HCT116 (cell line): ENCODE measurements at regions not wholly inside any gene's neighbourhood (a gene's known extent, or its start where the extent isn't known, plus 50 kb on each side); places are given as distances from the start of the nearest gene placed in this dataset.

Experiments used
- ATAC-seq: fragments of 200-7000 bp; cut with Tn5 transposase; 2 replicates; pipeline ENCODE4 v1.9.1; 2020; ENCODE audit warnings: mild to moderate bottlenecking, moderate library complexity
- BruUV-seq: library from RNA; stranded (reverse); fragments of 400-500 nt; replicated peaks from 2 replicates; lab custom pipeline; 2021; lab: Mats Ljungman, UMichigan
- CTCF ChIA-PET: fragments of 300-600 bp; sonication (Branson Sonifier 250); formaldehyde crosslinking; loops from one replicate; lab custom pipeline; 2021; ENCODE audit warnings: antibody characterized with exemption; lab: Charles Lee
- POLR2A ChIA-PET: fragments of 300-600, 350-600 bp; sonication (Branson Sonifier 250); formaldehyde crosslinking; loops from one replicate; lab custom pipeline; 2021; ENCODE audit warnings: antibody characterized with exemption; lab: Charles Lee
- RAD21 ChIA-PET, 2 experiments: fragments of 300-600 bp; sonication (Branson Sonifier 250); formaldehyde crosslinking; loops; one replicate each; lab custom pipeline; 2023; ENCODE audit warnings: low total read pairs in 2 of 2; ENCODE audit not compliant: uncharacterized antibody in 2 of 2, unreplicated experiment in 2 of 2, low non-redundant PET in 1 of 2; lab: Charles Lee
- DNase-seq: peaks from one replicate; pipeline ENCODE4 v3.0.0-alpha.2; 2010; ENCODE audit warnings: low read depth, low spot score
- H2AFZ ChIP-seq: fragments of 200-600 bp; shearing (Covaris generic), sonication (generic); 2 replicates; pipeline ENCODE4 v1.6.1; 2017; ENCODE audit warnings: low read depth, mixed run types, mixed read lengths, antibody characterized with exemption, low read length; ENCODE audit not compliant: poor library complexity, severe bottlenecking
- H3K27ac ChIP-seq: 2 replicates; pipeline ENCODE4 v1.5.1; 2012; ENCODE audit warnings: low read depth, low read length
- H3K27me3 ChIP-seq: fragments of 200-600 bp; sonication (generic); 2 replicates; pipeline ENCODE4 v1.6.1; 2016; ENCODE audit warnings: mixed run types, low read length, mixed read lengths; ENCODE audit not compliant: insufficient read depth
- H3K36me3 ChIP-seq, 2 experiments: fragments of 200-500 bp in 1 of 2; fragments of 200-600 bp in 1 of 2; sonication (Bioruptor generic) in 1 of 2; sonication (generic) in 1 of 2; 2 replicates each; pipeline versions ENCODE4 v1.5.1 to v1.6.1; 2014 to 2016; ENCODE audit warnings: low read length in 2 of 2, inconsistent platforms in 1 of 2, mixed read lengths in 1 of 2, mixed run types in 1 of 2; ENCODE audit not compliant: insufficient read depth in 2 of 2, control insufficient read depth in 1 of 2
- H3K4me1 ChIP-seq, 2 experiments: fragments of 200-600 bp in 1 of 2; sonication (generic) in 1 of 2; 2 replicates each; pipeline versions ENCODE4 v1.5.1 to v1.6.1; 2012 to 2017; ENCODE audit warnings: low read length in 2 of 2, inconsistent platforms in 1 of 2, mild to moderate bottlenecking in 1 of 2, mixed read lengths in 1 of 2, mixed run types in 1 of 2, moderate library complexity in 1 of 2; ENCODE audit not compliant: insufficient read depth in 2 of 2, control insufficient read depth in 1 of 2
- H3K4me2 ChIP-seq: fragments of 200-600 bp; sonication (generic); 2 replicates; pipeline ENCODE4 v1.6.1; 2017; ENCODE audit warnings: mixed run types, low read length, mixed read lengths
- H3K4me3 ChIP-seq, 2 experiments: fragments of 200-600 bp in 1 of 2; sonication (generic) in 1 of 2; replicated peaks in 1 of 2; 2 replicates each; pipeline ENCODE4 v1.5.1; 2011 to 2016; ENCODE audit warnings: low read length in 2 of 2, control low read depth in 1 of 2, low read depth in 1 of 2, mild to moderate bottlenecking in 1 of 2, mixed read lengths in 1 of 2, mixed run types in 1 of 2
- H3K79me2 ChIP-seq: fragments of 200-600 bp; sonication (generic); 2 replicates; pipeline ENCODE4 v1.6.1; 2017; ENCODE audit warnings: mild to moderate bottlenecking, mixed run types, low read length, moderate library complexity, mixed read lengths; ENCODE audit not compliant: insufficient read depth
- H3K9ac ChIP-seq: fragments of 200-600 bp; sonication (generic); 2 replicates; pipeline ENCODE4 v1.6.1; 2016; ENCODE audit warnings: low read length, mixed read lengths
- H3K9me2 ChIP-seq: fragments of 200-600 bp; sonication (generic), shearing (Covaris generic); 2 replicates; pipeline ENCODE4 v1.6.1; 2017; ENCODE audit warnings: mixed run types, mild to moderate bottlenecking, moderate library complexity; ENCODE audit not compliant: insufficient read depth
- H3K9me3 ChIP-seq, 2 experiments: fragments of 200-500 bp in 1 of 2; fragments of 200-600 bp in 1 of 2; sonication (Bioruptor generic) in 1 of 2; sonication (generic) in 1 of 2; 2 replicates each; pipeline ENCODE4 v1.6.1; 2014 to 2017; ENCODE audit warnings: low read length in 2 of 2, mixed read lengths in 2 of 2, inconsistent platforms in 1 of 2, low read depth in 1 of 2, mild to moderate bottlenecking in 1 of 2, mixed run types in 1 of 2, moderate library complexity in 1 of 2; ENCODE audit not compliant: control insufficient read depth in 1 of 2, insufficient read depth in 1 of 2
- H4K20me1 ChIP-seq: fragments of 200-600 bp; sonication (generic), shearing (Covaris generic); 2 replicates; pipeline ENCODE4 v1.6.1; 2017; ENCODE audit warnings: mixed run types, mild to moderate bottlenecking, moderate library complexity; ENCODE audit not compliant: insufficient read depth
- CBX3 ChIP-seq: IDR thresholded peaks from 2 replicates; pipeline ENCODE4 v1.6.1; 2012; ENCODE audit warnings: low read depth
- FOSL1 ChIP-seq: IDR thresholded peaks from 2 replicates; pipeline ENCODE4 v1.6.1; 2012; ENCODE audit warnings: low read depth
- POLR2AphosphoS5 ChIP-seq: IDR thresholded peaks from 2 replicates; pipeline ENCODE4 v1.6.1; 2011; ENCODE audit warnings: mild to moderate bottlenecking, low read depth, low read length, moderate library complexity
- SIN3A ChIP-seq: IDR thresholded peaks from 2 replicates; pipeline ENCODE4 v1.6.1; 2012; ENCODE audit warnings: low read depth
- SRF ChIP-seq: IDR thresholded peaks from 2 replicates; pipeline ENCODE4 v1.6.1; 2012; ENCODE audit warnings: low read depth
- ZFX ChIP-seq: fragments of 450-650 bp; IDR thresholded peaks from 2 replicates; pipeline ENCODE4 v1.6.1; 2017
- intact Hi-C: fragments of 100-400 bp; cut with micrococcal nuclease; formaldehyde crosslinking; loops from 2 replicates; pipeline ENCODE4 v1.10.0; 2022
- TF ChIP-seq, protein P1 (sequence below): IDR thresholded peaks from 2 replicates; pipeline ENCODE4 v1.6.1; 2012
- TF ChIP-seq, protein P2 (sequence below), 3 experiments: fragments of 200-600 bp in 1 of 3; sonication (generic) in 1 of 3; IDR thresholded peaks in 2 of 3; conservative IDR thresholded peaks in 1 of 3; 2 replicates each; pipeline ENCODE4 v1.5.1; 2012 to 2017; ENCODE audit warnings: low read depth in 2 of 3, low read length in 2 of 3, antibody characterized with exemption in 1 of 3, borderline replicate concordance in 1 of 3, control low read depth in 1 of 3, mild to moderate bottlenecking in 1 of 3, mixed read lengths in 1 of 3, mixed run types in 1 of 3, moderate library complexity in 1 of 3; ENCODE audit not compliant: insufficient read depth in 1 of 3

DNA sequence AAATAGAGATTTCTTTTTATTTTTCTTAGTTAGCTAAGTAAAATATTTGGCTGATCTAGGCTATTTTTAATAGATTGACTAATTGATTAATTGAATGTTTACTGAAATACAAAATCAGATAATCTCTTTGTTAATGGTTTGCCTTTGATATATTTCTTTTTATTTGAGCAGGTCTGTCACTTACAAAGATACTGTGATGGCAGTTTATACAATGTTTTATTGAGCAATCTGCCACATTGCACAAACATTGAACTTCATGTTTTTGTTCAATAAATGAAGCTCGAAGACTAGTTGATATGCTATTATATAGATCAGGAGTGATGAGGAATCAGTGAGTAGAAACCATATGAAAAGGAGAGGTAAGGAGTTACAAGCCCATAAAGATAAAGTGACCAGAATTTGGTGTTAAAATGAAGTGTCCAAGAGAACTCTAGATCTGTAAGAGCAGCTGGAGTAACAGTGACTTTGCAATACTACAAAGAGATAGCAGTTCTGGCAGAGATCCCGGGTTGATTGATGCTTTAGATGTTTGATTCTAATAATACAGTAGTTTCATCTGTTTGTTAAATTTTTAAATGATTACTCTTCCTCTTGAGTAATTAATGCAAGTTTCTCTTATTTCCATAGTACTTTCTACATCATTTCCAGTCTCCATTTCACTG is 574.2 kb downstream of the CCDC85A start:
- Histone ChIP-seq H3K4me1 (no peaks in the 10 kb centered on the region), H3K27ac (no peak overlapping the region), H3K36me3 (no peaks in the 10 kb centered on the region), H2AFZ (no peak overlapping the region), H4K20me1 (no peaks in the 10 kb centered on the region), H3K9me3 (no peaks in the 10 kb centered on the region), H3K9ac (no peak overlapping the region), H3K27me3 (no peaks in the 10 kb centered on the region), H3K79me2 (no peaks in the 10 kb centered on the region), H3K4me3 (no peak overlapping the region), H3K4me2 (no peak overlapping the region), H3K9me2 (no peaks in the 10 kb centered on the region)
- DNase-seq (no peak), ATAC-seq (no peak)
- ChIA-PET CTCF (no interaction called here), RAD21 (no interaction called here), POLR2A (no interaction called here)
- intact Hi-C loops = no loop called here
- no TSS peak for BruUV-seq
- TF ChIP-seq SRF = no peak
- no peak for TF ChIP-seq CBX3
- no peak for TF ChIP-seq SIN3A
- TF ChIP-seq, protein P1, sequence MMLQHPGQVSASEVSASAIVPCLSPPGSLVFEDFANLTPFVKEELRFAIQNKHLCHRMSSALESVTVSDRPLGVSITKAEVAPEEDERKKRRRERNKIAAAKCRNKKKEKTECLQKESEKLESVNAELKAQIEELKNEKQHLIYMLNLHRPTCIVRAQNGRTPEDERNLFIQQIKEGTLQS = no peak
- no peak for TF ChIP-seq ZFX
- TF ChIP-seq, protein P2, sequence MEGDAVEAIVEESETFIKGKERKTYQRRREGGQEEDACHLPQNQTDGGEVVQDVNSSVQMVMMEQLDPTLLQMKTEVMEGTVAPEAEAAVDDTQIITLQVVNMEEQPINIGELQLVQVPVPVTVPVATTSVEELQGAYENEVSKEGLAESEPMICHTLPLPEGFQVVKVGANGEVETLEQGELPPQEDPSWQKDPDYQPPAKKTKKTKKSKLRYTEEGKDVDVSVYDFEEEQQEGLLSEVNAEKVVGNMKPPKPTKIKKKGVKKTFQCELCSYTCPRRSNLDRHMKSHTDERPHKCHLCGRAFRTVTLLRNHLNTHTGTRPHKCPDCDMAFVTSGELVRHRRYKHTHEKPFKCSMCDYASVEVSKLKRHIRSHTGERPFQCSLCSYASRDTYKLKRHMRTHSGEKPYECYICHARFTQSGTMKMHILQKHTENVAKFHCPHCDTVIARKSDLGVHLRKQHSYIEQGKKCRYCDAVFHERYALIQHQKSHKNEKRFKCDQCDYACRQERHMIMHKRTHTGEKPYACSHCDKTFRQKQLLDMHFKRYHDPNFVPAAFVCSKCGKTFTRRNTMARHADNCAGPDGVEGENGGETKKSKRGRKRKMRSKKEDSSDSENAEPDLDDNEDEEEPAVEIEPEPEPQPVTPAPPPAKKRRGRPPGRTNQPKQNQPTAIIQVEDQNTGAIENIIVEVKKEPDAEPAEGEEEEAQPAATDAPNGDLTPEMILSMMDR (IDR thresholded peaks at IDR 0.05 in 2 of 3, conservative IDR thresholded peaks at IDR 0.05 in 1 of 3; ENCODE audit: borderline replicate concordance in 1 of 3, insufficient read depth in 1 of 3, low read depth in 2 of 3, low read length in 2 of 3) = no peak
- TF ChIP-seq FOSL1 = no peak
- no peak for TF ChIP-seq POLR2AphosphoS5

- no peaks in the 10 kb centered on the region for H3K9me3 ChIP-seq
These were observed 579.9 kb downstream of the CCDC85A start for GRCh38 chr2:56763683-56764082.

More at GRCh38 chr2:56763683-56764082, 579.9 kb downstream of the CCDC85A start:
- Histone ChIP-seq H3K36me3 (no peaks in the 10 kb centered on the region), H4K20me1 (no peaks in the 10 kb centered on the region), H3K4me1 (no peaks in the 10 kb centered on the region), H3K4me2 (no peak overlapping the region), H3K27ac (no peak overlapping the region), H3K9me2 (no peaks in the 10 kb centered on the region), H3K9ac (no peak overlapping the region), H2AFZ (no peak overlapping the region), H3K79me2 (no peaks in the 10 kb centered on the region), H3K4me3 (no peak overlapping the region), H3K27me3 (no peaks in the 10 kb centered on the region)
- no peak for DNase-seq
- intact Hi-C loops = no loop called here
- no peak for ATAC-seq
- CTCF ChIA-PET = no interaction called here
- POLR2A ChIA-PET = no interaction called here
- no TSS peak for BruUV-seq
- RAD21 ChIA-PET = no interaction called here
- no peak for TF ChIP-seq SRF
